MM.1S (cell line): ENCODE measurements at regions not wholly inside any gene's neighbourhood (a gene's known extent, or its start where the extent isn't known, plus 50 kb on each side); places are given as distances from the start of the nearest gene placed in this dataset.

ENCODE experiments used
- EZH2 ChIP-seq: fragments of 300-600 bp; sonication (generic); optimal IDR thresholded peaks from 2 replicates; pipeline ENCODE3; 2017; ENCODE audit warnings: low read depth, mild to moderate bottlenecking, antibody characterized with exemption, low read length, mixed read lengths
- EZH2phosphoT487 ChIP-seq: fragments of 300-600 bp; sonication (generic); IDR thresholded peaks from 2 replicates; pipeline ENCODE4 v1.6.1; 2018; ENCODE audit warnings: antibody characterized with exemption, low read length
- TF ChIP-seq, protein P1 (sequence below): fragments of 300-600 bp; sonication (generic); IDR thresholded peaks from 2 replicates; pipeline ENCODE4 v1.5.1; 2016; ENCODE audit warnings: antibody characterized with exemption, low read length, mixed read lengths

DNA sequence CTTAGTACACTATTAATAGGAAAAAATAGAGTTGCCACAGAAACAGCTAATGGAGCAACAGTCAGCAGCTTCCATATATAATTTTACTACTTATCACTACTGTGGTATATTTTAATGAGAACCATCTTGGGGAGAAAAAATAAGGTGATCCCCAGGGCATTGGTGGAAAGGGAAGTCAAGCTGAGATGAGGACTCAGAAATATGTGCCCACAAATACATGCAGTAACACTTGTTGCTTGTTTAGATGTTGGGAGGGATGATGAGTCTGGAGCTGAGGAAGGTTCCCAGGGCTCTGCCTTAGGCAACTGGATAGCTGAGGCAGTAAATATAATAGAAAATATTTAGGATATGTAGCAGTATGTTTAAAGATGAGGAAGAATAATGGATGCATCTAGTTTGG is 280.1 kb upstream of the PDE4D start:
- TF ChIP-seq, protein P1, sequence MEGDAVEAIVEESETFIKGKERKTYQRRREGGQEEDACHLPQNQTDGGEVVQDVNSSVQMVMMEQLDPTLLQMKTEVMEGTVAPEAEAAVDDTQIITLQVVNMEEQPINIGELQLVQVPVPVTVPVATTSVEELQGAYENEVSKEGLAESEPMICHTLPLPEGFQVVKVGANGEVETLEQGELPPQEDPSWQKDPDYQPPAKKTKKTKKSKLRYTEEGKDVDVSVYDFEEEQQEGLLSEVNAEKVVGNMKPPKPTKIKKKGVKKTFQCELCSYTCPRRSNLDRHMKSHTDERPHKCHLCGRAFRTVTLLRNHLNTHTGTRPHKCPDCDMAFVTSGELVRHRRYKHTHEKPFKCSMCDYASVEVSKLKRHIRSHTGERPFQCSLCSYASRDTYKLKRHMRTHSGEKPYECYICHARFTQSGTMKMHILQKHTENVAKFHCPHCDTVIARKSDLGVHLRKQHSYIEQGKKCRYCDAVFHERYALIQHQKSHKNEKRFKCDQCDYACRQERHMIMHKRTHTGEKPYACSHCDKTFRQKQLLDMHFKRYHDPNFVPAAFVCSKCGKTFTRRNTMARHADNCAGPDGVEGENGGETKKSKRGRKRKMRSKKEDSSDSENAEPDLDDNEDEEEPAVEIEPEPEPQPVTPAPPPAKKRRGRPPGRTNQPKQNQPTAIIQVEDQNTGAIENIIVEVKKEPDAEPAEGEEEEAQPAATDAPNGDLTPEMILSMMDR, result no peak
- TF ChIP-seq EZH2 (no peak), EZH2phosphoT487 (no peak)
